Right lobe of liver (tissue), 6 donors: ENCODE measurements at regions not wholly inside any gene's neighbourhood (a gene's known extent, or its start where the extent isn't known, plus 50 kb on each side); places are given as distances from the start of the nearest gene placed in this dataset.
"Not testable (repeated sequence)": the region's sequence is repeated elsewhere in the genome, so short reads cannot be mapped to it uniquely, and the experiment has no call there.

Source experiments
- ATAC-seq, 4 donors: fragments of 200-7000 bp; cut with Tn5 transposase; one replicate each; pipeline ENCODE4 v1.9.1; 2020; ENCODE audit warnings: mild to moderate bottlenecking in 4 of 4, moderate library complexity in 4 of 4
- DNase-seq, 3 donors: peaks; one replicate each; pipeline ENCODE4 v3.0.0-alpha.2; 2020
- H3K27ac ChIP-seq, 3 donors: fragments of 200-600 bp; one replicate each; pipeline ENCODE4 v1.8.0; 2022
- H3K27me3 ChIP-seq, 2 donors: fragments of 200-600 bp; one replicate each; pipeline ENCODE4 v1.8.0; 2022
- H3K36me3 ChIP-seq, 4 donors: fragments of 200-600 bp; sonication (generic) in 1 of 4; one replicate each; pipeline versions ENCODE4 v1.5.1 to v1.8.0; 2017 to 2022; ENCODE audit warnings: control low read depth in 1 of 4
- H3K4me1 ChIP-seq, 4 donors: fragments of 200-600 bp; sonication (generic) in 1 of 4; one replicate each; pipeline versions ENCODE4 v1.5.1 to v1.8.0; 2017 to 2022; ENCODE audit warnings: control low read depth in 1 of 4
- H3K4me3 ChIP-seq, 3 donors: fragments of 200-600 bp; one replicate each; pipeline ENCODE4 v1.8.0; 2022
- H3K9me3 ChIP-seq, 4 donors: fragments of 200-600 bp; sonication (generic) in 1 of 4; one replicate each; pipeline versions ENCODE4 v1.5.1 to v1.8.0; 2017 to 2022; ENCODE audit warnings: control low read depth in 1 of 4
- CTCF ChIP-seq, 4 donors: fragments of 200-600 bp in 3 of 4; fragments of 450-650 bp in 1 of 4; IDR thresholded peaks; one replicate each; pipeline versions ENCODE4 v1.5.1 to v1.8.0; 2016 to 2022; ENCODE audit warnings: antibody characterized with exemption in 4 of 4, mild to moderate bottlenecking in 2 of 4
- POLR2A ChIP-seq: fragments of 450-650 bp; IDR thresholded peaks from one replicate; pipeline ENCODE4 v1.6.1; 2017; ENCODE audit warnings: antibody characterized with exemption, mild to moderate bottlenecking
- WGBS: methylation state at CpG from one replicate; pipeline ENCODE4 v1.1.6; 2018; ENCODE audit warnings: low coverage, low lambda C conversion rate; ENCODE audit not compliant: insufficient coverage; ENCODE audit errors: missing lambda C conversion rate; 5-methylcytosine and 5-hydroxymethylcytosine counted together
- intact Hi-C, 2 donors: fragments of 100-400 bp; cut with DNase I; formaldehyde crosslinking; loops; one replicate each; pipeline versions ENCODE4 v1.11.2 to v1.14.1; 2022
- donor health status: DM: no; HTN: yes; CAD: no.
- donor health status: DM: no; HTN: no; CAD: no.
- donor health status: DM: no; HTN: no; CAD: no.
- donor health status: DM: no; HTN: yes; CAD: no.
- donor health status: DM: no; HTN: yes; CAD: no.

DNA sequence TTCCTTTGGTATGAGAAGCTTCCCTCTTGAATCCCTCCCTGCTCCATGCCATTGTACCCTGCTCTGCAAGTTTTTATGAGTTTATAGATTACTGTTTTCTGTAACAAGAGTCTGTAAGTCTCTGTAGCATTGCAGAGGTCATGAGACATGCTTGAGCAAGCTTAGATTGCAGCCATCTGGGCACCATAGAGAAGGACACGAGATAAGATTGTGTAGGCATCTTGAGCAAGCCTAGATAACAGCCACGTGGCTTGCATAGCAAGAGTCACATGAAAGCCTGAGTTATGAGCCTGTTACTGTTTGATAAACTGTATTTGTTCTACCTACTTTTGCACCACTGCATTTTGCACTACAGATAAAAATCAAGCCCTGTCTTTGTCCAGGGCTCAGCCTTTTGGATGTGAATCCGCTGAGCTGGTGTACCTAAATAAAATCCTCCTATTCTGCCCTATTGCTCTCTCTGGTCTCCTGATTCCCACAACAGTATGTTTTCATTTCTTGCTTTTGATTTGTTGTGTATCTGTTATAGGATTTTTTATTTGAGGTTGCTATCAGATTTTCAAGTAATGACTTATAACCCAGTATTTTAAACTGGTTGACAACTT lies 127.4 kb upstream of the ANKRD50 start:
- Histone ChIP-seq H3K4me1 (no peaks in the 10 kb centered on the region), H3K9me3 (no peaks in the 10 kb centered on the region), H3K4me3 (no peak overlapping the region), H3K27ac (no peak overlapping the region), H3K36me3 (no peaks in the 10 kb centered on the region), H3K27me3 (no peaks in the 10 kb centered on the region)
- TF ChIP-seq POLR2A (no peak), CTCF (IDR thresholded peaks at IDR 0.05) (no peak)
- DNase-seq: no peak
- intact Hi-C loops: no loop called here
- ATAC-seq: no peak
- WGBS: 21% methylated on average over 3 of the region's 3 CpGs

DNA sequence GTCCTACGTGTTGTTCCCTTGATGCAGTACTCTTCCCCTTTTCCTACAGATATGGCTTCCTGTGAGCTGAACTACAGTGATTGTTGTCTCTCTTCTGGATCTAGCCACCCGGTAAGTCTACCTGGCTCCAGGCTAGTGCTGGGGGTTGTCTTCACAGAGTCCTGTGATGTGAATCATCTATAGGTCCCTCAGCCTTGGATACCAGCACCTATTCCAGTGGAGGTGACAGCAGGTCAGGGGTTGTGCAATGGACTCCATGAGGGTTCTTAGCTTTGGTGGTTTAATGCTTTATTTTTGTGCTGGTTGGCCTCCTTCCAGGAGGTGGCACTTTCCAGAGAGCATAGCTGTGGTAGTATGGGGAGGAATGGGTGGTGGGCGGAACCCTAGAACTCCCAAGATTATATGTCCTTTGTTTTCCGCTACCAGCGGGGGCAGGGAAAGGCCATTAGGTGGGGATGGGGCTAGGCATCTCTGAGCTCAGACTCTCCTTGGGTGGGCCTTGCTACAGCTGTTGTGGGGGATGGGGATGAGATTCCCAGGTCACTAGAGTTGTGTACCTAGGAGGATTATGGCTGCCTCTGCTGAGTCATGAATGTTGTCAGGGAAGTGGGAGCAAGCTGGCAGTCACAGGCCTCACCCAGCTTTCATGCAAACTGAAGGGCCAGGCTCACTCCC lies 121.4 kb upstream of the ANKRD50 start:
- no peak for TF ChIP-seq POLR2A
- TF ChIP-seq CTCF (IDR thresholded peaks at IDR 0.05): no peak
- Histone ChIP-seq H3K27me3 (no peaks in the 10 kb centered on the region), H3K4me1 (no peaks in the 10 kb centered on the region), H3K4me3 (no peak overlapping the region), H3K27ac (no peak overlapping the region), H3K9me3 (no peaks in the 10 kb centered on the region), H3K36me3 (no peaks in the 10 kb centered on the region)
- DNase-seq: no peak
- ATAC-seq: no peak
- 50% methylated on average over 3 of the region's 5 CpGs for WGBS
- intact Hi-C loops: no loop called here

GRCh38 chr4:124828382-124828781 lies 115.8 kb upstream of the ANKRD50 start:
- intact Hi-C loops: no loop called here
- Histone ChIP-seq H3K4me3 (no peak overlapping the region), H3K36me3 (no peaks in the 10 kb centered on the region), H3K4me1 (no peaks in the 10 kb centered on the region), H3K27me3 (no peaks in the 10 kb centered on the region), H3K27ac (no peak overlapping the region), H3K9me3 (no peaks in the 10 kb centered on the region)
- DNase-seq (no peak), ATAC-seq (no peak)
- TF ChIP-seq CTCF (IDR thresholded peaks at IDR 0.05): no peak
- no peak for TF ChIP-seq POLR2A

DNA sequence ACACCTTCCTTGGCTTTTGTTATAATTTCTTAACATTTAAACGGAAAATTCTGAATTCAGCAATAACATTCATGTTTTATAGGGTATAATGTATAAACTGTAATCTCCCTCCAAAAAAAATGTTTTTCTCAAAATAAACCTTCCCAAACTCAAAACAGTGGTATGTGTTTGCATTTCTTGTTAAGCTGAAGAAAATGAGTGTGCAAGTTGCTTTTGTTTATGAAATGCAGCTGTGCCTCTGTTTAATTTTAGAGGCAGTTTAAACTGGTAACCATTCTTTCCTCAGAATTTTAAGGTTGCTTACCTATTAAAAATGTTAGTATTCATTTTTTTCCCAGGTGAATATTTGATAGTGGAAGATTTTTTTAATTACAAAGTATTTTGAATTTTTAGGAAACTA lies 105.0 kb upstream of the ANKRD50 start:
- ATAC-seq (no peak), DNase-seq (no peak)
- no peak overlapping the region for H3K4me3 ChIP-seq
- H3K27me3 ChIP-seq: no peaks in the 10 kb centered on the region
- no peaks in the 10 kb centered on the region for H3K4me1 ChIP-seq
- 57% methylated on average over 1 of the region's 1 CpG for WGBS
- TF ChIP-seq POLR2A: no peak
- no peak for TF ChIP-seq CTCF (IDR thresholded peaks at IDR 0.05)
- intact Hi-C loops: no loop called here
- H3K36me3 ChIP-seq: no peaks in the 10 kb centered on the region
- H3K27ac ChIP-seq: no peak overlapping the region
- H3K9me3 ChIP-seq: no peaks in the 10 kb centered on the region

- H3K4me1 ChIP-seq, DNase-seq, H3K36me3 ChIP-seq, H3K9me3 ChIP-seq, intact Hi-C loops, H3K27ac ChIP-seq, H3K27me3 ChIP-seq, ATAC-seq, H3K4me3 ChIP-seq: not testable (repeated sequence)
- WGBS: 81% methylated on average over 2 of the region's 6 CpGs
Observed at GRCh38 chr4:124812203-124812602, 99.7 kb upstream of the ANKRD50 start.
